NAMALWA (cell line): ENCODE measurements at regions not wholly inside any gene's neighbourhood (a gene's known extent, or its start where the extent isn't known, plus 50 kb on each side); places are given as distances from the start of the nearest gene placed in this dataset.
"Not testable (repeated sequence)": the region's sequence is repeated elsewhere in the genome, so short reads cannot be mapped to it uniquely, and the experiment has no call there.

Source experiments
- DNase-seq: peaks from one replicate; pipeline ENCODE4 v3.0.0-alpha.2; 2015; ENCODE audit warnings: low spot score

DNA sequence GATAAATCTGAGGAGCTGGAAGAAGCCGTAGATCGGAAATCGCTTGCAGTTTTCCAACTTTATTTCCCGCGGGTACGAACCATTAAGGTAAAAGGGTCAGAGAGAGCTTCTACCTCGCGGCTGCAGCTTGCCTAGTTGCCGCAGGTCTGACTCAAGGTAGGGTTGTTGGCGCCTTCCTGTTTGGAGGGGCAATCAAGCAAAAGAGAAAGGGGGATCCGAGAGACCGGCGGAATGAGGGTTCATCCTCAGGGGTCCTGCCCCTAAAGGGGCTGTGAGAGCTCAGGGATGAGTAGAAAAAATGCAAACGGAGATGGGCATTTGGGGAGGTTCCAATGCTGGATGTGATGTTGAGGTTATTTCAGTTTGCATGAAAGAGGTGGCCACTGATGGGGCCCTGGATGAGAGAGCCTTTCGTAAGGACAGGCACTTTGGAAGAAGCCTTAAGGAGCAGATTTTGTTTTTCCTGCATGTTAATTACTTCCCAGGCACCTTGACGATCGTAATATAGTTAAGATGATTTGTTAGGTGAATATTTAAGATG lies 265.4 kb downstream of the CGGBP1 start:
- DNase-seq: no peak

- no peak for DNase-seq
Measured at GRCh38 chr3:87792534-87793336, 266.1 kb downstream of the CGGBP1 start, which contains the start of gene HTR1F. Gene HTR1F (plus strand): TSS chr3:87792706.

GRCh38 chr3:87792198-87792533 lies 266.6 kb downstream of the CGGBP1 start:
- no peak for DNase-seq

DNA sequence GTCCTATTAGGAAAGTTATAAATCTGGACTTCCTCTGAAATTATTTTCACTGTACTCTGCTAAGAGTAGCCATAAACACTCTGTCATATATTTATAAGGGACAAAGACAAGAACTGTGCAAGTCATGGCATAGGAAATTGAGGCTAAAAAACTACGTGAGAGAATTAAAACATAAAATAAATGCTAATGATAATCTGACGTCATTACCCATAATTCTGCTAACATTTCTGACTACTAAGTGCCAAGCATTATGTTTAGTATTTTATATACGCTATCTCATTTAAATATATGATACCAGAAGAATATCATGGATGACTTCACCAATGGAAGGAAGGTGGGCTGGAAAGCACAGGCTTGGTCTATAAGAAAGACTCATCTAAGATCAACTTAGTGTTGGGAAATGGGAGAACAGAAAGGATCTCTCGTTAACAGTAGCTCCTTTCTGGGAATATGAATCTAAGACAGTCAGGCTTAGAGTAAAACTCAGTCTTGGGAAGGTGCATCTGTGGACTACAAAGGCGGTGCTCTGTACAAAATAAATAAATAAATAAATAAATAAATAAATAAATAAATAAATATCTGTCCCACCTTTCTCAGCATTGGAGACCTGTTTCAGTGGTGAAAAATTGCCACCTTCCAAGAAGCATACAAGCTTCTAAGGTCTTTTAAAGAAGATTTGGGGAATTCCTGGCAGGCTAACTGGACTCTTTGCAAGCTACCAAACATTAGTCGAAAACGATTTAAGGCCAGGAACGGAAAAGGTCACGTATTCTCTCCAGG lies 267.4 kb downstream of the CGGBP1 start:
- DNase-seq: no peak

GRCh38 chr3:87789049-87789448 lies 269.8 kb downstream of the CGGBP1 start:
- not testable (repeated sequence) for DNase-seq

GRCh38 chr3:87788516-87788915 lies 270.3 kb downstream of the CGGBP1 start:
- no peak for DNase-seq

GRCh38 chr3:87780811-87781210 lies 278.0 kb downstream of the CGGBP1 start:
- DNase-seq: no peak

GRCh38 chr3:87778876-87779275 lies 279.9 kb downstream of the CGGBP1 start:
- no peak for DNase-seq

DNA sequence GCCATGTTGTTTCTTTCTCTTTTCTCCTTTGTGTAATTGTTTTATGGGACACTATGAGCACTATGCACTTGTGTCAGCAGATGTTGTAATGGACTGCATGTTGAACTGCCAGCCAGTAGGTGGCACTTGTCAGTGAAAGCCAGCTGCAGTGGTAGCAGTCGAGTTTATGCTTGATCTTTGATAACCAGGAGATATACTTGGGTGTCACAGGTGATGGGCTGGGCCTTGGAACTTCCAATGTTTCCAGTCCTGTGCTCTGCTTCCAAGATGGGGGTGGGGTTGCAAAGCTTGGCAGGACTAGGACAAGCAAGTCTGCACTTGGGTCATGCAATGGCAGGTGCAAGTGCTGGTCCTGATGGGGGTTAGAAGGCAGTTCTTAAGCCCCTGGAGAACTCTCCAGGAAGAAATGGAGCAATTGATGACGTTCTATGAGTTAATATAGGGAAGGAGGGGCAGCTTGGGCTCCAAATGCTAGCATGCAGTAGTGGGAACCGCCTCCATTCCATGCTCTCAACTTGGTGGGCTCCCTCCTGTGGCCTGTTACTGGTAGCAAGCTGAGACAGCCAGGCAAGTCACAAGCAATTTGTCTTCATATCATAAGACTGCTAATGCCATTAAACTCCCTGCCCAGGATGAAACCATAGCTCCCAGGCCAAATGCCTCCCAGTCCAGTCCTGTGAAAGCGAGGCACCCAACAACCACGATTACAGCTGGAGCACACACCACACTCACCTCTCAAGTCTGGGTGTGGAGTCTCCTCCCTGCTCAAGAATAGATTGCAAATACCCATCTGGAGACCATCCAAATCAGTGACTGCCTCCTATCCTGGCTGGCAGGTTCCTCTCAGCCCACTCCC lies 287.2 kb downstream of the CGGBP1 start:
- DNase-seq: peak; percentile 44

- DNase-seq: no peak
Measured at GRCh38 chr3:87766721-87767120, 292.1 kb downstream of the CGGBP1 start.

DNA sequence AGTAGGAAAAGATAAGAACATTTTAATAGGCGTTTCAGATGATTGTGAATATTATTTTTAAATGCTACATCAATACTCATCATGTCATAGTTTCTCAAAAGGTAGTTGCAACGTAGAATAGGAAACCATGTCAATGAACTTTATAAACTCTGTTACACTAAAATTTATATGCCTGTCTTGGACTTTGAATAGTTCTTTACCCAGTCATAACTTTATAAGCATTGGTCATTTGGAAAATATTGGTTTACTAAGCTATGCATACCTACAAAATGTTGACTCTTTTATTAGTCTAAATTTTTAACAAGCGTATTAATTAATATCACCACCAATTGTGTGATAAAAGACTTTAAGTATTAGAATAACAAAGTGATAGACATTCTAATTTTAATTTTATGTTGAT lies 293.5 kb downstream of the CGGBP1 start:
- DNase-seq: no peak

DNA sequence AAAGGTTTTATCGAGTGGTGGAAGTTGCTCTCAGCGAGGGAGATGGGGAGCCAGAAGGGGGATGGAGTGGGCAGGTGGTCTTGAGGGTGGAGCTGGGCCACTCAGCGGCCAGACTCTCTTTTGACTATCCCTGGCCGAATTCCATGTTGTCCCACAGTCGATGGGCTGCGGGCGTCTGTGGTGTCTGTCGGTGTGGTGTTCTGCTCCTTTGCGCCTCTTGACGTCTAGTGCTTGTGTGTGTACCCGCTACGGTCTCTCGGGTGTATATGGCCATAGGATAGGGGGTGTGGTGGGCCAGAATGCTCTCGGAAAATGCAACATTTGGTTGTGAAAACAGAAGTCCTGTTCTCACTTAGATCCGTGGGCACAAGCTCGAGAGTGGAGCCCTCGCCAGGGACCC lies 297.0 kb downstream of the CGGBP1 start:
- DNase-seq: no peak

DNA sequence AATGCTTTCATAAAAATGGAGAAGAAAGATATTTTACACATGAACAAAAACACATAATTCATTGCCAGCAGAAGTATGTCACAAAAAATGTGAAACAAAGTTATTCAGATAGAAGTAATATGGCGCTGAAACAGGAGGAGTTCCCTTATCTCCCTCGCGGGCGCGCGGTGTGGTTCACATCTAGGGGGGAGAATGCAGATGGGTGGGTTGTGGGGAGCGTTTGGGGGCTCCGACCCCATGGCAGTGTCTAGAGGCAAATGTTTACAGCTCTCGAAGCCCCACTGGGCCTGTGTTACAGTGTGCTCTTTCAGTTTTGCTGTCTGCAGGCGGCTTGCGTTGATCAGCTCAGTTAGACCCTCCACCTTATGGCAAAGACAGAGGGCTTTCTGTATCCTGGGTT lies 297.5 kb downstream of the CGGBP1 start:
- DNase-seq: no peak

- DNase-seq: no peak
Measured at GRCh38 chr3:87756616-87757015, 302.2 kb downstream of the CGGBP1 start.

DNA sequence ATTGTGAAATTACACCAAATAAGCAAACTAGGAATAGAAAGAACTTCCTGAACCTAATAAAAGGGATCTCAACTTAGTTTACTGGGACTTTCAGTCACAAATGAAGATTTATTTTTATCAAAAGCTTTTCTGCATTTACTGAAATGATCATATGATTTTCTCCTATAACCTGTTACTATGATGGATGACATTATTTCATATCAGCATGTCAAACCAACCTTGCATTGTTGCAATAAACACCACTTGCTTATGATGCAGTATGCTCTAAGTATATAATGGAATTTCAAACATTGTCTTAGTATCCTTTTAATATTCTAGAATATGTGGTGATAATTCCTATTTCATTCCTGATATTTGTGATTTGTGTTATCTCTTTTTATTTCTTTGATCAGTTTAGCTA lies 303.0 kb downstream of the CGGBP1 start:
- no peak for DNase-seq

GRCh38 chr3:87742250-87742649 lies 316.6 kb downstream of the CGGBP1 start:
- no peak for DNase-seq

- DNase-seq: not testable (repeated sequence)
Measured at GRCh38 chr3:87740894-87741293, 317.9 kb downstream of the CGGBP1 start.

DNA sequence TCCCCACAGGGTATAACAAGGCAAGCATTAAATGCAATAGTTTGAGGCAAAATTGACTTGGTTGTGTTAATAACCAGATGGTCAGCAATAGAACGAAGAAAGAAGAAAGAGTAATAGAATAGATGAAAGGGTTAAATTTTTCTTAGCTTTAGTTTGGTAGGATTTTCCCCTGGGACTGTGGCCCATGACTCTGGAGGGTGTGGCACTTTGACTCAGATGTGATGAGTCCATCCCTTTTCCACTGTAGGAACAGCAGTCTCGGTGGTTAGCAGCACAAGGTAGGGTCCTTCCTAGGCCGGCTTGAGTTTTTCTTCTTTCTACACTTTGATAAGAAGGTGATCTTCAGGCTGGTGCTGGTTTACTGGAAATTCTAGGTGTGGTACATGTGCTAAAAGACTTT lies 321.0 kb downstream of the CGGBP1 start:
- DNase-seq: not testable (repeated sequence)

DNA sequence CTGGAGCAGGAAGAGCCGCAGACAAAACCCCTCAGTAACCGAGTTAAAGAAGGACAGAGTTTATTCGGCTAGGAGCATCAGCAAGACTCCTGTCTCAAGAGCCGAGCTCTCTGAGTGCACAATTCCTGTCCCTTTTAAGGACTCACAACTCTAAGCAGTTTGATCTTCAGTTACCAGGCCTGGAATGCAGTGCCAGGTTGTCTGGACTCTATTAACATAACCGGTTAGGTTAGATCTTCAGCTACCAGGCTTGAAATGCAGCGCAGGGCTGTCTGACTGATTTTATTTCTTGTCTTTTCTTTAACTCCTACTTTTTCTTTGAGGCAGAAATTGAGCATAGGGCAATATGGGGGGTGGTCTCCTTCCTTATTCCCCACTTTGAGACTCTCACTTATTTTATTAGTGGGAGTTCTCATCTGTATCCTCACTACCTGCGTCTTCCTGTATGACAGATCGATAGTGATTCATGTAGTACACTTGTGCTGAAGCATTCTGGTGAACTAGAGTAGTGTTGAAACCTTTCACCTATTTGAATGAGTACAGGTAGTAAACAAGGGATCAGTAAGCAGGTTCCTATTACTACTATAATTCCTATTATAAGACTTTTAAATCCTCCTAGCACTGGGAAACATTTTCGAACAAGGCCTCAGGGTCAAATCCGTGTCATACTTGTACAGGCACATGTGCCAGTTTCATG lies 325.0 kb downstream of the CGGBP1 start:
- no peak for DNase-seq

DNA sequence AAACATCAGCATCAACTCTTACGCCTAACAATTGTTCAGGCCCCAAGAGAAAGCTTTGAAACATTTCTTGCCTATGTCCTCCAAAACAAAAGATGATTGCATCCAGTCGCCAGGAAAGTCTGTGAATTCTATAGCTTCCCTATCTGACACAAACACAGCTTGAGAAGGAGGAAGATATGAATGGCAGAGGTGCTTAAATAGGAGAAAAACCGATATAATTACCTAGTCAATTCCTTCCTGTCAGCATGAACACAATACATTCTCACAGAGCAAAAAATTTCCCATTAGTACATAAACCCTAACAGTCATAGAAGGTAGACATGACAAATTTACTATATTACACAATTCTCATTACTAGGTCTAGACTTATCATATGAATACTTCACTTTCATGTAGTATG lies 326.5 kb downstream of the CGGBP1 start:
- no peak for DNase-seq

- no peak for DNase-seq
Measured at GRCh38 chr3:87727783-87728182, 331.0 kb downstream of the CGGBP1 start.

DNA sequence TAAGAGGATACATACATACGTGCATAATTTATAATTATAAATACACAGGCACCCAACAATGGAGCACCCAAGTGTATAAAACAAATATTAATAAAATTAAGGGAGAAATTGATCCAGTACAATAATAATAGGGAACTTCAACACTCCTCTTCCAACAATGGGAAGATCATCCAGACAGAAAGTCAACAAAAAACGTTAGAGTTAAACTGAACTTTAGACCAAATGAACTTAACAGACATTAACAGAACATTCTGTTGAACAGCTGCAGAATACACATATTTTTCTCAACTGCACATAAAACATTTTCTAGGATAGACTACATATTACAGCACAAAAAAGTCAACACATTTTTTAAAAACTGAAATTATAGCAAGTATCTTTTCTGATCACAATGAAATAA lies 339.7 kb downstream of the CGGBP1 start:
- DNase-seq: no peak
